Adrenal gland (tissue), 9 donors: ENCODE measurements at regions not wholly inside any gene's neighbourhood (a gene's known extent, or its start where the extent isn't known, plus 50 kb on each side); places are given as distances from the start of the nearest gene placed in this dataset.

ENCODE experiments used
- DNase-seq, 7 donors: peaks; one replicate each; pipeline ENCODE4 v3.0.0-alpha.2; 2019 to 2020
- H3K27ac ChIP-seq, 5 donors: fragments of 200-600 bp; sonication (generic) in 4 of 5; 1 replicate in 3 of 5; 2 replicates in 2 of 5; pipeline versions ENCODE4 v1.5.1 to v1.8.0; 2016 to 2020; ENCODE audit warnings: mild to moderate bottlenecking in 1 of 5
- H3K27me3 ChIP-seq: fragments of 200-600 bp; 2 replicates; pipeline ENCODE4 v1.8.0; 2021
- H3K36me3 ChIP-seq, 2 donors: fragments of 200-600 bp; replicated peaks in 1 of 2; 1 replicate in 1 of 2; 2 replicates in 1 of 2; pipeline versions ENCODE4 v1.5.1 to v1.8.0; 2018 to 2022
- H3K4me1 ChIP-seq, 2 donors: fragments of 200-600 bp; replicated peaks in 1 of 2; 1 replicate in 1 of 2; 2 replicates in 1 of 2; pipeline versions ENCODE4 v1.5.1 to v1.8.0; 2018 to 2021
- H3K4me3 ChIP-seq, 4 donors: fragments of 200-600 bp; sonication (generic) in 3 of 4; one replicate each; pipeline ENCODE4 v1.5.1; 2016 to 2018
- H3K9me3 ChIP-seq, 3 donors: fragments of 200-600 bp; sonication (generic) in 1 of 3; replicated peaks in 1 of 3; 1 replicate in 2 of 3; 2 replicates in 1 of 3; pipeline versions ENCODE4 v1.5.1 to v1.8.0; 2016 to 2021
- POLR2A ChIP-seq, 2 donors: fragments of 450-650 bp; IDR thresholded peaks; one replicate each; pipeline ENCODE4 v1.6.1; 2017; ENCODE audit warnings: antibody characterized with exemption in 2 of 2, mild to moderate bottlenecking in 2 of 2, moderate library complexity in 1 of 2
- WGBS, 4 donors: extraction: QIAGEN DNeasy Blood & Tissue Kit in 2 of 4; methylation state at CpG; one replicate each; pipeline versions ENCODE4 v1.1.5 to v1.1.7; 2013 to 2017; 5-methylcytosine and 5-hydroxymethylcytosine counted together
- intact Hi-C, 2 donors: fragments of 100-400 bp; cut with DNase I; formaldehyde crosslinking; loops; one replicate each; pipeline versions ENCODE4 v1.14.1 to v1.15.0; 2022 to 2023
- TF ChIP-seq, protein P1 (sequence below), 6 experiments: fragments of 450-650 bp in 4 of 6; fragments of 200-600 bp in 2 of 6; sonication (generic) in 1 of 6; IDR thresholded peaks; 1 replicate in 5 of 6; 2 replicates in 1 of 6; pipeline versions ENCODE4 v1.5.1 to v1.8.0; 2016 to 2021; ENCODE audit warnings: antibody characterized with exemption in 6 of 6, mild to moderate bottlenecking in 2 of 6, moderate library complexity in 1 of 6
- donor health status: healthy with polysubstance abuse.
- donor health status: Bipolar disorder and iron deficiency.
- donor health status: DM: yes; HTN: yes; CAD: no.
- donor health status: DM: no; HTN: no; CAD: no.
- donor health status: DM: no; HTN: no; CAD: no.

DNA sequence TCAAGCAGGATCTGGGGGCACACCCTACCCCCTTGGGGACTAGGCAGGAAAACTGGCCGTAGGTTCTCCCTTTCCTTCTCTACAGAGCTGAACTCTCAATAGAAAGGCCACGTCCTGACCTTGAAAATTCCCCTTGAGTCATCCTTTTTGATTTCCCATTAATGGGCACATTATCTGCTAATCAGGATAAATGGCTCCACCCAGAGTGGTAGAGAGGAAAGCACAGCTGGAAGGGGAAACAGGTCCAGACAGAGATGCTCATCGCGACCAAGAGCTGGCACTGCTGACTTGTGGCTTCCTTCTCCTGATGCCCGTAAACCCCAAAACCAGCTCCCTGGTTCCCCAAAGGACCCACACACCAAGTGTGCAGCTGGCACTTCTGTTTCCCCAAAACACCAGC lies 206.5 kb upstream of the CDH5 start:
- intact Hi-C loops = no loop called here
- TF ChIP-seq, protein P1, sequence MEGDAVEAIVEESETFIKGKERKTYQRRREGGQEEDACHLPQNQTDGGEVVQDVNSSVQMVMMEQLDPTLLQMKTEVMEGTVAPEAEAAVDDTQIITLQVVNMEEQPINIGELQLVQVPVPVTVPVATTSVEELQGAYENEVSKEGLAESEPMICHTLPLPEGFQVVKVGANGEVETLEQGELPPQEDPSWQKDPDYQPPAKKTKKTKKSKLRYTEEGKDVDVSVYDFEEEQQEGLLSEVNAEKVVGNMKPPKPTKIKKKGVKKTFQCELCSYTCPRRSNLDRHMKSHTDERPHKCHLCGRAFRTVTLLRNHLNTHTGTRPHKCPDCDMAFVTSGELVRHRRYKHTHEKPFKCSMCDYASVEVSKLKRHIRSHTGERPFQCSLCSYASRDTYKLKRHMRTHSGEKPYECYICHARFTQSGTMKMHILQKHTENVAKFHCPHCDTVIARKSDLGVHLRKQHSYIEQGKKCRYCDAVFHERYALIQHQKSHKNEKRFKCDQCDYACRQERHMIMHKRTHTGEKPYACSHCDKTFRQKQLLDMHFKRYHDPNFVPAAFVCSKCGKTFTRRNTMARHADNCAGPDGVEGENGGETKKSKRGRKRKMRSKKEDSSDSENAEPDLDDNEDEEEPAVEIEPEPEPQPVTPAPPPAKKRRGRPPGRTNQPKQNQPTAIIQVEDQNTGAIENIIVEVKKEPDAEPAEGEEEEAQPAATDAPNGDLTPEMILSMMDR (IDR thresholded peaks at IDR 0.05) = peak in 2 of 6 experiments; percentile 11 to 28
- no peak for TF ChIP-seq POLR2A (IDR thresholded peaks at IDR 0.05)
- Histone ChIP-seq H3K4me1 (no peaks in the 10 kb centered on the region), H3K9me3 (no peaks in the 10 kb centered on the region), H3K27ac (no peak overlapping the region), H3K4me3 (no peak overlapping the region), H3K27me3 (peaks cover 3% of the 10 kb centered on the region), H3K36me3 (no peaks in the 10 kb centered on the region)
- DNase-seq = peak in 2 of 7 donors; percentile 15 to 19
- WGBS, 4 donors = 55 to 83% (median 65%) methylated on average over 5 of the region's 5 CpGs

DNA sequence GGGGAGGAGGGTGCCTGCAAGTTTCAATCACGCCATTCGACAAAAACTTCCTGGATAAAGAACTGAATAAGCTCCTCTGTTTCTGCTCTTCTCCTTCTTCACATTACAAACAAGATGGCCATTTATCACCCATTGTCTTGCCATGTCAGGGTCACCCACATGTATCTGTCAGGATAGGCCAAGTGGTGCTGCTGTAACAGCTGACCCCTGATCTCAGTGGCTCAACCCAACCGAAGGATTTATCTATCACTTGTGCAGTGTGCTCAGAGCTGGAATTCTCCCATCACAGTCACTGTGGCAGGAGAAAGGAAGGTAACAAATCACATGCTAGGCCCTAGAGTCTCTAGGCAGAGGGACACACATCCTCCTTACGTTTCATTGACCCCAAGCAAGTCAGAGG lies 210.0 kb upstream of the CDH5 start:
- TF ChIP-seq, protein P1 (IDR thresholded peaks at IDR 0.05) = no peak
- no peak for TF ChIP-seq POLR2A (IDR thresholded peaks at IDR 0.05)
- no peak for DNase-seq
- WGBS, 4 donors = 84 to 94% (median 85%) methylated on average over 4 of the region's 4 CpGs

DNA sequence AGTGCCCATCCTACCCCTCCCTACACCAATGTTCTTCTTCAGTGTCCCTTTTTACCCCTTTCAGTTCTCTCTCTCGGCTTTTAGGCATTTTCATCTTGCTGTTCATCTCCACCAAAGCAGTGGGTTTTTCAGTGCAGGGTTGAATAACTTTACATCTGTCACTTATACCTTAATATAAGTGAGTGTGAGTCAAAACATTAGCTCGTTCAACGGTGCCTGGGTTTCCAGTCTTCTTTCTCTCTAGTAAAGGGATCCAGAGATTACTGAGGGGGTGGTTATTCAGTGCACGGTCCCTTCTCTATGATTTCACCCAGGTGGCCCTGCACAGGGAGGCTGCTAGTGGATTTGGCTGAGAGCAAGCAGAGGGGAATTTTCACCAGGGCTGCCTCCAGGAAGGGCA lies 210.6 kb upstream of the CDH5 start:
- no peak for TF ChIP-seq POLR2A (IDR thresholded peaks at IDR 0.05)
- TF ChIP-seq, protein P1 (IDR thresholded peaks at IDR 0.05) = no peak
- no peaks in the 10 kb centered on the region for H3K9me3 ChIP-seq
- intact Hi-C loops = no loop called here
- H3K4me3 ChIP-seq = no peak overlapping the region
- 80 to 88% (median 86%) methylated on average over 4 of the region's 4 CpGs for WGBS, 4 donors
- no peaks in the 10 kb centered on the region for H3K27me3 ChIP-seq
- peaks cover 0 to under 1% of the 10 kb centered on the region in 2 donors for H3K4me1 ChIP-seq
- no peak overlapping the region for H3K27ac ChIP-seq
- no peaks in the 10 kb centered on the region for H3K36me3 ChIP-seq
- DNase-seq = no peak

More for the DNA sequence above, 210.0 kb upstream of the CDH5 start:
- no peaks in the 10 kb centered on the region for H3K4me1 ChIP-seq
- no peaks in the 10 kb centered on the region for H3K27me3 ChIP-seq
- H3K4me3 ChIP-seq = no peak overlapping the region
- H3K27ac ChIP-seq = no peak overlapping the region
- intact Hi-C loops = no loop called here
- H3K9me3 ChIP-seq = no peaks in the 10 kb centered on the region
- H3K36me3 ChIP-seq = no peaks in the 10 kb centered on the region

DNA sequence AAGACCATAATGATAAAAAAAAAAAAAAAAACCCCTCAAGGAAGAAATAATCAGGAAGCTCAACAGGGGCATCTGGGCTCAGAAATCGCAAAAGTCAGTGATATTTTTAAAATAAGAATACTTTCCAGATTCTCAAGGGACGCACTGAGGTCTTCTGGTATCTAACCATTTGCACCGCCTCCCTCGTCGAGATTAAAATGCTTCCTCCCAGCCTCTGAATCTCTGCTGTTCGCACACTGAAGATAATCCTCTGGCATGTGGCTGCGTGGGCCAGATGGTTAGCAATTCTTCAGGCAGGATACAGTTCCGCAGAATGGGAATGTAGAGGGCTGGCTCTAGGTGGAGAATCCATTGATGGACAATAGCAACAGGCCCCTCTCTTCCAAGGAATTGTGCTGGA lies 211.7 kb upstream of the CDH5 start:
- intact Hi-C loops = no loop called here
- Histone ChIP-seq H3K27ac (no peak overlapping the region), H3K4me3 (no peak overlapping the region), H3K27me3 (no peaks in the 10 kb centered on the region), H3K4me1 (peaks cover 0 to 8% of the 10 kb centered on the region in 2 donors), H3K9me3 (no peaks in the 10 kb centered on the region), H3K36me3 (no peaks in the 10 kb centered on the region)
- whole genome bisulfite sequencing, 4 donors = 81 to 86% (median 83%) methylated on average over 8 of the region's 8 CpGs
- DNase-seq = no peak
- no peak for TF ChIP-seq POLR2A (IDR thresholded peaks at IDR 0.05)
- TF ChIP-seq, protein P1 (IDR thresholded peaks at IDR 0.05) = no peak
